ENCODE measurements at regions not wholly inside any gene's neighbourhood (a gene's known extent, or its start where the extent isn't known, plus 50 kb on each side); places are given as distances from the start of the nearest gene placed in this dataset.

- TF ChIP-seq POLR2A (IDR thresholded peaks at IDR 0.05; ENCODE audit: low read depth, low read length) (no peak), POU2F2 (IDR thresholded peaks at IDR 0.05; ENCODE audit: low read depth, low read length) (no peak), POLR2AphosphoS5 (IDR thresholded peaks at IDR 0.05; ENCODE audit: low read depth, low read length) (no peak), SPI1 (IDR thresholded peaks at IDR 0.05; ENCODE audit: low read depth, low read length) (no peak), PAX5 (IDR thresholded peaks at IDR 0.05; ENCODE audit: insufficient read depth, low read length, severe bottlenecking) (no peak)
Observed at GRCh38 chr13:103140001-103140671, 73.9 kb upstream of the SLC10A2 start.

All from GM12891 (cell line).